ENCODE measurements at regions not wholly inside any gene's neighbourhood (a gene's known extent, or its start where the extent isn't known, plus 50 kb on each side); places are given as distances from the start of the nearest gene placed in this dataset.
"Not testable (repeated sequence)": the region's sequence is repeated elsewhere in the genome, so short reads cannot be mapped to it uniquely, and the experiment has no call there.

GRCh38 chr2:11079136-11079824 lies 76.0 kb upstream of the SLC66A3 start:
- no peaks in the 10 kb centered on the region; the same call in 1 of the 2 replicates for H3K27me3 ChIP-seq (replicated peaks; ENCODE audit: control insufficient read depth, insufficient read depth, low read length)
- DNase-seq (ENCODE audit: extremely low read depth, insufficient read length) = no peak
- TF ChIP-seq CTCF (IDR thresholded peaks at IDR 0.05; ENCODE audit: insufficient read depth, low read length, poor library complexity, severe bottlenecking) = no peak
- H3K36me3 ChIP-seq (ENCODE audit: control insufficient read depth, insufficient read depth, low read length) = no peaks in the 10 kb centered on the region
- no peak overlapping the region for H3K4me3 ChIP-seq (replicated peaks; ENCODE audit: low read depth, low read length)

GRCh38 chr2:11080253-11081115 lies 74.8 kb upstream of the SLC66A3 start:
- TF ChIP-seq CTCF (IDR thresholded peaks at IDR 0.05; ENCODE audit: insufficient read depth, low read length, poor library complexity, severe bottlenecking) = no peak
- Histone ChIP-seq H3K4me3 (replicated peaks; ENCODE audit: low read depth, low read length) (no peak overlapping the region), H3K36me3 (ENCODE audit: control insufficient read depth, insufficient read depth, low read length) (no peaks in the 10 kb centered on the region), H3K27me3 (replicated peaks; ENCODE audit: control insufficient read depth, insufficient read depth, low read length) (no peaks in the 10 kb centered on the region; the same call in 1 of the 2 replicates)
- no peak for DNase-seq (ENCODE audit: extremely low read depth, insufficient read length)

GRCh38 chr2:11082880-11083279 lies 72.4 kb upstream of the SLC66A3 start:
- TF ChIP-seq CTCF (IDR thresholded peaks at IDR 0.05; ENCODE audit: insufficient read depth, low read length, poor library complexity, severe bottlenecking) = no peak
- Histone ChIP-seq H3K36me3 (ENCODE audit: control insufficient read depth, insufficient read depth, low read length) (no peaks in the 10 kb centered on the region), H3K4me3 (replicated peaks; ENCODE audit: low read depth, low read length) (no peak overlapping the region), H3K27me3 (replicated peaks; ENCODE audit: control insufficient read depth, insufficient read depth, low read length) (no peaks in the 10 kb centered on the region; the same call in 1 of the 2 replicates)
- no peak for DNase-seq (ENCODE audit: extremely low read depth, insufficient read length)

GRCh38 chr2:11088821-11089220 lies 66.4 kb upstream of the SLC66A3 start:
- DNase-seq (ENCODE audit: extremely low read depth, insufficient read length) = not testable (repeated sequence)

GRCh38 chr2:11090187-11090586 lies 65.1 kb upstream of the SLC66A3 start:
- no peak overlapping the region for H3K4me3 ChIP-seq (replicated peaks; ENCODE audit: low read depth, low read length)
- DNase-seq (ENCODE audit: extremely low read depth, insufficient read length) = no peak
- TF ChIP-seq CTCF (IDR thresholded peaks at IDR 0.05; ENCODE audit: insufficient read depth, low read length, poor library complexity, severe bottlenecking) = no peak
- no peaks in the 10 kb centered on the region; the same call in 1 of the 2 replicates for H3K27me3 ChIP-seq (replicated peaks; ENCODE audit: control insufficient read depth, insufficient read depth, low read length)
- H3K36me3 ChIP-seq (ENCODE audit: control insufficient read depth, insufficient read depth, low read length) = no peaks in the 10 kb centered on the region

More at GRCh38 chr2:11088821-11089220, 66.4 kb upstream of the SLC66A3 start:
- not testable (repeated sequence) for H3K36me3 ChIP-seq (ENCODE audit: control insufficient read depth, insufficient read depth, low read length); H3K4me3 ChIP-seq (replicated peaks; ENCODE audit: low read depth, low read length); H3K27me3 ChIP-seq (replicated peaks; ENCODE audit: control insufficient read depth, insufficient read depth, low read length)

GRCh38 chr2:11092701-11093335 lies 62.4 kb upstream of the SLC66A3 start:
- Histone ChIP-seq H3K27me3 (replicated peaks; ENCODE audit: control insufficient read depth, insufficient read depth, low read length) (no peaks in the 10 kb centered on the region; the same call in 1 of the 2 replicates), H3K4me3 (replicated peaks; ENCODE audit: low read depth, low read length) (no peak overlapping the region), H3K36me3 (ENCODE audit: control insufficient read depth, insufficient read depth, low read length) (no peaks in the 10 kb centered on the region)
- DNase-seq (ENCODE audit: extremely low read depth, insufficient read length) = no peak
- no peak for TF ChIP-seq CTCF (IDR thresholded peaks at IDR 0.05; ENCODE audit: insufficient read depth, low read length, poor library complexity, severe bottlenecking)
